Fibroblast of lung (primary cell): ENCODE measurements at regions not wholly inside any gene's neighbourhood (a gene's known extent, or its start where the extent isn't known, plus 50 kb on each side); places are given as distances from the start of the nearest gene placed in this dataset.

Experiments
- CTCF ChIP-seq, 2 donors: IDR thresholded peaks in 1 of 2; conservative IDR thresholded peaks in 1 of 2; 1 replicate in 1 of 2; 2 replicates in 1 of 2; pipeline ENCODE4 v1.5.1; 2011 to 2012; ENCODE audit warnings: low read length in 2 of 2, control low read depth in 1 of 2, inconsistent platforms in 1 of 2, low read depth in 1 of 2, mild to moderate bottlenecking in 1 of 2
- EZH2 ChIP-seq: IDR thresholded peaks from 2 replicates; pipeline ENCODE4 v1.5.1; 2012; ENCODE audit warnings: low read length, control low read depth, mild to moderate bottlenecking; ENCODE audit errors: missing control alignments

DNA sequence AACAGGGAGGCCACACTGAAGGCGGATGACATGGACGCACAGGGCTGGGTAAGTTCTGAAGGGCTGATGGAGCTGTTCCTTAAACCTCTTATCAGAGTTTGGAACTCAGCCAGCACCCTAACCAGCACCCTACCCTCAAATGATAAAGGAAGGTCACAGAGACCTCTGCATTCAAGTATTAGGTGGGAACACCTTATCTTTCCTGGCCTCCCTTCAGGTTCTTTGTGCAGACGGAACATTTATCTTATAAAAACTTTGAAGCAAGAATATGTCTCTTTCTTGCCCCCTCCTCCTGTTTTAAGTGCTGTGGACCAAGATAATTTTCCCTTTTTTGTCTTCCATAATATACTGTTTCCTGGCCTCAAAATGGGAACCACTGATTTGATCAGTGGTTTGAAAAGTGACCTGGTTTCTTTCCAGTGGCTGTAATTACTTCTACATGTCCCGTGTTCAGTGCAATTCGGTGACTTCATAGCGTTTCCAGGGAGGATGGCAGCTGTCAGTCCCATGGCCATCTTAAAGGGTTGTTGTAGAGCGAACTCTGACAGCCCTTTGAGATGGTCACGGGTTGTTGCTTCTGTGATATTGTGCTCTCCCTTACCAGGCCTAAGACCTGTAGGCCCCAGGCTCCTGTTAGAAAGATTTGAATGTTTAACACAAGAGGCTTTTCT, 213.2 kb upstream of the MYLIP start:
- no peak for TF ChIP-seq EZH2
- no peak for TF ChIP-seq CTCF (conservative IDR thresholded peaks at IDR 0.05 in 1 of 2, IDR thresholded peaks at IDR 0.05 in 1 of 2; ENCODE audit: low read depth in 1 of 2, low read length in 2 of 2)
